ENCODE measurements at regions not wholly inside any gene's neighbourhood (a gene's known extent, or its start where the extent isn't known, plus 50 kb on each side); places are given as distances from the start of the nearest gene placed in this dataset.

- Histone ChIP-seq H3K27me3 (ENCODE audit: control insufficient read depth in 3 of 3, insufficient read depth in 3 of 3, low read length in 2 of 3) (no peaks in the 10 kb centered on the region), H3K4me1 (ENCODE audit: control insufficient read depth in 5 of 5, insufficient read depth in 5 of 5, low read length in 5 of 5) (no peaks in the 10 kb centered on the region), H3K9me3 (ENCODE audit: control insufficient read depth in 4 of 4, insufficient read depth in 3 of 4, low read length in 3 of 4) (peaks cover 0 to 2% (median 0%) of the 10 kb centered on the region in 4 donors), H3K27ac (ENCODE audit: low read depth in 1 of 2, low read length in 1 of 2) (no peak overlapping the region), H3K36me3 (ENCODE audit: control insufficient read depth in 4 of 4, insufficient read depth in 4 of 4, low read length in 4 of 4) (no peaks in the 10 kb centered on the region), H3K9ac (ENCODE audit: insufficient read depth in 1 of 2, low read length in 2 of 2) (no peak overlapping the region), H3K4me3 (no peak overlapping the region)
- ATAC-seq (ENCODE audit: insufficient read depth, low FRiP score) (no peak), DNase-seq (no peak)
- no peak for TF ChIP-seq CTCF (IDR thresholded peaks at IDR 0.05; ENCODE audit: control extremely low read depth, extremely low read depth)
- 78 to 87% methylated on average over 3 of the region's 3 CpGs for WGBS, 2 donors
Observed at GRCh38 chr11:25583596-25583995, 748.3 kb upstream of the ANO3 start.

GRCh38 chr11:25587496-25587895 is 744.4 kb upstream of the ANO3 start:
- H3K27me3 ChIP-seq (ENCODE audit: control insufficient read depth in 3 of 3, insufficient read depth in 3 of 3, low read length in 2 of 3) = no peaks in the 10 kb centered on the region
- DNase-seq (no peak), ATAC-seq (ENCODE audit: insufficient read depth, low FRiP score) (no peak)
- H3K4me1 ChIP-seq (ENCODE audit: control insufficient read depth in 5 of 5, insufficient read depth in 5 of 5, low read length in 5 of 5) = no peaks in the 10 kb centered on the region
- no peaks in the 10 kb centered on the region for H3K36me3 ChIP-seq (ENCODE audit: control insufficient read depth in 4 of 4, insufficient read depth in 4 of 4, low read length in 4 of 4)
- H3K27ac ChIP-seq (ENCODE audit: low read depth in 1 of 2, low read length in 1 of 2) = no peak overlapping the region
- H3K9ac ChIP-seq (ENCODE audit: insufficient read depth in 1 of 2, low read length in 2 of 2) = no peak overlapping the region
- H3K4me3 ChIP-seq = no peak overlapping the region
- TF ChIP-seq CTCF (IDR thresholded peaks at IDR 0.05; ENCODE audit: control extremely low read depth, extremely low read depth) = no peak
- H3K9me3 ChIP-seq (ENCODE audit: control insufficient read depth in 4 of 4, insufficient read depth in 3 of 4, low read length in 3 of 4) = peaks cover 0 to 4% (median 1%) of the 10 kb centered on the region in 4 donors

DNA sequence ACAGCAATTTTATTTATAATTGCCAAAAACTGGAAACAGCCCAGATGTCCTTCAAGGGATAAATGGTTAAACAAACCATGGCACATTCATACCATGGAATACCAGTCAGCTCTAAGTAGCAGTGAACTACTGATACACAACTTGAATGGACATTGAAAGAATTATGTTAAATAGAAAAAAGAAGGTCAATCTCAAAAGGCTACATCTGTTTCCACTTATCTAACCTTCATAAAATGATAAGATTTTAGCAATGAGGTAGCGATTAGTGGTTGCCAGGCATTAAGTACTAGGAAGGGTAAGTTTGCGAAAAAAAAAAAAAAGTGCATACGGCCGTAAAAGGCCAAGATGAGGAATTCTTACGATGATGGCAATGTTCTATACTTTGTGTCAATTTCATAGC is 738.7 kb upstream of the ANO3 start:
- DNase-seq = no peak
- WGBS, 2 donors = 86 to 90% methylated on average over 5 of the region's 5 CpGs
- H3K27ac ChIP-seq (ENCODE audit: low read depth in 1 of 2, low read length in 1 of 2) = no peak overlapping the region
- no peak for TF ChIP-seq CTCF (IDR thresholded peaks at IDR 0.05; ENCODE audit: control extremely low read depth, extremely low read depth)
- peaks cover 0 to 4% (median 0%) of the 10 kb centered on the region in 4 donors for H3K9me3 ChIP-seq (ENCODE audit: control insufficient read depth in 4 of 4, insufficient read depth in 3 of 4, low read length in 3 of 4)
- ATAC-seq (ENCODE audit: insufficient read depth, low FRiP score) = no peak
- H3K4me3 ChIP-seq = no peak overlapping the region
- no peak overlapping the region for H3K9ac ChIP-seq (ENCODE audit: insufficient read depth in 1 of 2, low read length in 2 of 2)
- H3K4me1 ChIP-seq (ENCODE audit: control insufficient read depth in 5 of 5, insufficient read depth in 5 of 5, low read length in 5 of 5) = peaks cover 0 to 3% (median 0%) of the 10 kb centered on the region in 5 donors
- no peaks in the 10 kb centered on the region for H3K27me3 ChIP-seq (ENCODE audit: control insufficient read depth in 3 of 3, insufficient read depth in 3 of 3, low read length in 2 of 3)
- H3K36me3 ChIP-seq (ENCODE audit: control insufficient read depth in 4 of 4, insufficient read depth in 4 of 4, low read length in 4 of 4) = no peaks in the 10 kb centered on the region

DNA sequence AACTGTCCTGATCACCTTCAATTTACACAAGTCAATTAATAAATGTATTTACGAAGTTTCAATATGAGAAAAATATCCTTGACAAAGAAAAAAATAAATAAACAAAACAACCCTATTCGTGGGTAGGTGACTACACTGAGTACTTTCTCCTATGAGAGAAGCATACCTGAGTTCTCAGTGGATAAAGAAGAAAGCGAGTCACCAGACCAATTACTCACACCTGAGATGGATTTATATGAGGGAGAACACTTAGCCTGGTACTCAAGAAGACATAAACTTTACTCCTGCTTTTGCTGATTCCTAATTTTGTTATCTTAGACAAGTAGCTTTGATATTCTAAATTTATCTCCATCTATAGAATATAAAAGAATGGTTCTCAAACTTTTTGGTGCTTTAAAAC is 735.2 kb upstream of the ANO3 start:
- no peaks in the 10 kb centered on the region for H3K36me3 ChIP-seq (ENCODE audit: control insufficient read depth in 4 of 4, insufficient read depth in 4 of 4, low read length in 4 of 4)

More for the DNA sequence above, 735.2 kb upstream of the ANO3 start:
- no peak for TF ChIP-seq CTCF (IDR thresholded peaks at IDR 0.05; ENCODE audit: control extremely low read depth, extremely low read depth)
- peaks cover 0 to 3% (median 0%) of the 10 kb centered on the region in 5 donors for H3K4me1 ChIP-seq (ENCODE audit: control insufficient read depth in 5 of 5, insufficient read depth in 5 of 5, low read length in 5 of 5)
- no peak overlapping the region for H3K27ac ChIP-seq (ENCODE audit: low read depth in 1 of 2, low read length in 1 of 2)
- no peaks in the 10 kb centered on the region for H3K9me3 ChIP-seq (ENCODE audit: control insufficient read depth in 4 of 4, insufficient read depth in 3 of 4, low read length in 3 of 4)
- no peak overlapping the region for H3K4me3 ChIP-seq
- H3K27me3 ChIP-seq (ENCODE audit: control insufficient read depth in 3 of 3, insufficient read depth in 3 of 3, low read length in 2 of 3) = no peaks in the 10 kb centered on the region
- WGBS, 2 donors = 81 to 83% methylated on average over 3 of the region's 3 CpGs
- DNase-seq (no peak), ATAC-seq (ENCODE audit: insufficient read depth, low FRiP score) (no peak)
- H3K9ac ChIP-seq (ENCODE audit: insufficient read depth in 1 of 2, low read length in 2 of 2) = no peak overlapping the region
